K562 (cell line): ENCODE measurements at regions not wholly inside any gene's neighbourhood (a gene's known extent, or its start where the extent isn't known, plus 50 kb on each side); places are given as distances from the start of the nearest gene placed in this dataset.

Source experiments
- ATAC-seq: fragments of 200-7000 bp; cut with Tn5 transposase; 3 replicates; pipeline ENCODE4 v1.9.1; 2020; ENCODE audit warnings: moderate library complexity
- BruUV-seq: library from RNA; stranded (reverse); fragments of 400-500 nt; replicated peaks from 2 replicates; lab custom pipeline; 2021; lab: Mats Ljungman, UMichigan
- CTCF ChIA-PET: fragments of 300-600 bp; formaldehyde crosslinking; extraction: SDS; loops from one replicate; lab custom pipeline; 2021; ENCODE audit warnings: low intra/inter-chr PET ratio; lab: Yijun Ruan, JAX
- POLR2A ChIA-PET: fragments of 300-600, 350-650 bp; sonication (Branson Sonifier 250); formaldehyde crosslinking; extraction: SDS; loops from one replicate; lab custom pipeline; 2021; ENCODE audit warnings: antibody characterized with exemption, inconsistent platforms; lab: Yijun Ruan, JAX
- DNase-seq, 4 experiments: peaks; one replicate each; pipeline versions ENCODE4 v3.0.0 to v3.0.0-alpha.2; 2011 to 2018; ENCODE audit warnings: low spot score in 3 of 4, mixed read lengths in 3 of 4; ENCODE audit errors: extremely low read depth in 1 of 4
- FAIRE-seq: peaks from 2 replicates; lab custom pipeline; 2011; peaks lifted over from hg19 to GRCh38; lab: Jason Lieb, UNC
- H2AFZ ChIP-seq: 2 replicates; pipeline ENCODE4 v1.6.0; 2011; ENCODE audit warnings: low read depth, low read length, control low read depth, inconsistent platforms
- H3K27ac ChIP-seq: fragments of 200-600 bp; 3 replicates; pipeline ENCODE4 v1.8.0; 2011; ENCODE audit warnings: low read depth, mild to moderate bottlenecking, control low read depth, inconsistent platforms, low read length, moderate library complexity, mixed read lengths; ENCODE audit errors: extremely low read depth
- H3K27me3 ChIP-seq, 2 experiments: fragments of 300-600 bp in 1 of 2; 2 replicates in 1 of 2; 3 replicates in 1 of 2; pipeline versions ENCODE4 v1.6.0 to v1.8.0; 2011; ENCODE audit warnings: inconsistent platforms in 2 of 2, low read length in 2 of 2, mild to moderate bottlenecking in 1 of 2, mixed read lengths in 1 of 2, moderate library complexity in 1 of 2; ENCODE audit not compliant: control insufficient read depth in 2 of 2, insufficient read depth in 2 of 2
- H3K36me3 ChIP-seq: fragments of 300-600 bp; 3 replicates; pipeline ENCODE4 v1.8.0; 2011; ENCODE audit warnings: mild to moderate bottlenecking, low read length, inconsistent platforms; ENCODE audit not compliant: control insufficient read depth, insufficient read depth
- H3K4me1 ChIP-seq, 2 experiments: fragments of 200-600 bp in 1 of 2; replicated peaks in 1 of 2; 2 replicates in 1 of 2; 3 replicates in 1 of 2; pipeline versions ENCODE4 v1.5.1 to v1.8.0; 2011; ENCODE audit warnings: inconsistent platforms in 2 of 2, low read length in 2 of 2, mild to moderate bottlenecking in 1 of 2, mixed read lengths in 1 of 2, moderate library complexity in 1 of 2; ENCODE audit not compliant: control insufficient read depth in 2 of 2, insufficient read depth in 2 of 2
- H3K4me2 ChIP-seq: 2 replicates; pipeline ENCODE4 v1.6.1; 2011; ENCODE audit warnings: low read length, control low read depth, inconsistent platforms, mixed read lengths; ENCODE audit not compliant: insufficient read depth
- H3K4me3 ChIP-seq: fragments of 200-600 bp; sonication (generic), shearing (Covaris generic); 2 replicates; pipeline ENCODE4 v1.5.1; 2016; ENCODE audit warnings: control low read depth, inconsistent platforms
- H3K79me2 ChIP-seq: fragments of 200-600 bp; 3 replicates; pipeline ENCODE4 v1.8.0; 2011; ENCODE audit warnings: low read length, inconsistent platforms; ENCODE audit not compliant: control insufficient read depth, insufficient read depth
- H3K9ac ChIP-seq, 2 experiments: 2 replicates each; pipeline versions ENCODE4 v1.6.0 to v1.6.1; 2011; ENCODE audit warnings: low read depth in 2 of 2, low read length in 2 of 2, control low read depth in 1 of 2, inconsistent platforms in 1 of 2, mild to moderate bottlenecking in 1 of 2, mixed read lengths in 1 of 2; ENCODE audit not compliant: insufficient read depth in 1 of 2
- H3K9me1 ChIP-seq: one replicate; pipeline ENCODE4 v1.6.0; 2011; ENCODE audit warnings: inconsistent platforms, mild to moderate bottlenecking, low read length, moderate library complexity; ENCODE audit not compliant: control insufficient read depth, insufficient read depth
- H3K9me3 ChIP-seq: replicated peaks from 2 replicates; pipeline ENCODE4 v1.5.1; 2011; ENCODE audit warnings: low read depth, low read length, inconsistent platforms; ENCODE audit not compliant: control insufficient read depth, insufficient read depth
- H4K20me1 ChIP-seq: replicated peaks from 2 replicates; pipeline ENCODE4 v1.6.1; 2011; ENCODE audit warnings: low read length, inconsistent platforms, mixed read lengths; ENCODE audit not compliant: control insufficient read depth, insufficient read depth
- DMBX1 ChIP-seq: fragments of 250-450 bp; sonication (Bioruptor Pico); IDR thresholded peaks from 2 replicates; pipeline ENCODE4 v1.8.0; 2022; ENCODE audit warnings: inconsistent platforms, mild to moderate bottlenecking, moderate library complexity, borderline replicate concordance
- EZH2 ChIP-seq: IDR thresholded peaks from 2 replicates; pipeline ENCODE4 v1.6.1; 2012; ENCODE audit warnings: low read depth, mild to moderate bottlenecking, inconsistent platforms, low read length, borderline replicate concordance
- ZBTB11 ChIP-seq, 3 experiments: fragments of 200-800 bp in 1 of 3; fragments of 250-450 bp in 1 of 3; fragments of 450-650 bp in 1 of 3; sonication (Bioruptor Pico) in 1 of 3; sonication (Bioruptor generic) in 1 of 3; formaldehyde crosslinking in 1 of 3; IDR thresholded peaks; 2 replicates each; pipeline versions ENCODE4 v1.6.1 to v1.8.0; 2016 to 2022; ENCODE audit warnings: mild to moderate bottlenecking in 2 of 3, missing genetic modification characterization in 2 of 3, missing compliant biosample characterization in 1 of 3, moderate library complexity in 1 of 3
- ZBTB17 ChIP-seq: fragments of 450-650 bp; formaldehyde crosslinking; IDR thresholded peaks from 2 replicates; pipeline ENCODE4 v1.4.0; 2020; ENCODE audit warnings: mild to moderate bottlenecking
- WGBS: fragments of 100-300 bp; shearing (Covaris generic); methylation state at CpG from one replicate; pipeline ENCODE4 v1.1.6; 2016; ENCODE audit warnings: low coverage, mixed read lengths; ENCODE audit not compliant: insufficient coverage; ENCODE audit errors: missing lambda C conversion rate; 5-methylcytosine and 5-hydroxymethylcytosine counted together
- in situ Hi-C: fragments of 300-500 bp; cut with MboI; formaldehyde crosslinking; loops from 4 replicates; pipeline ENCODE4 v1.15.0; 2018; ENCODE audit warnings: inconsistent platforms, mixed read lengths
- intact Hi-C: fragments of 100-400 bp; cut with micrococcal nuclease; formaldehyde crosslinking; loops from 2 replicates; pipeline ENCODE4 v1.14.2; 2022

- no peaks in the 10 kb centered on the region for H3K9me3 ChIP-seq
- TF ChIP-seq DMBX1 (CRISPR knock-in tag) (0 out of 2 replicates have a peak, but pooled peaks have one; percentile 20), EZH2 (no peak), ZBTB11 (CRISPR knock-in tag; IDR thresholded peaks at IDR 0.05) (0 out of 6 replicates have a peak, but pooled peaks of 1 of the 3 experiments have one; percentile 11), ZBTB17 (CRISPR knock-in tag) (0 out of 2 replicates have a peak, but pooled peaks have one; percentile 44)
- no peak overlapping the region for H2AFZ ChIP-seq
- no peak overlapping the region for H3K4me3 ChIP-seq
- DNase-seq (no peak), FAIRE-seq (no peak), ATAC-seq (no peak)
- BruUV-seq: no TSS peak
- no peaks in the 10 kb centered on the region for H3K79me2 ChIP-seq
- ChIA-PET POLR2A (no interaction called here), CTCF (no interaction called here)
- H3K27ac ChIP-seq: no peak overlapping the region
- intact Hi-C loops: no loop called here
- H3K27me3 ChIP-seq: no peaks in the 10 kb centered on the region
- no peak overlapping the region for H3K4me2 ChIP-seq
- H4K20me1 ChIP-seq: no peaks in the 10 kb centered on the region
- WGBS: 1% methylated on average over 5 of the region's 5 CpGs
- in situ Hi-C loops: no loop called here
- no peaks in the 10 kb centered on the region for H3K4me1 ChIP-seq
- no peaks in the 10 kb centered on the region for H3K36me3 ChIP-seq
- no peaks in the 10 kb centered on the region for H3K9me1 ChIP-seq
- no peak overlapping the region for H3K9ac ChIP-seq
These were observed 133.0 kb upstream of the LMCD1 start for GRCh38 chr3:8368598-8368997.
